ENCODE measurements at regions not wholly inside any gene's neighbourhood (a gene's known extent, or its start where the extent isn't known, plus 50 kb on each side); places are given as distances from the start of the nearest gene placed in this dataset.
"Not testable (repeated sequence)": the region's sequence is repeated elsewhere in the genome, so short reads cannot be mapped to it uniquely, and the experiment has no call there.

GRCh38 chr16:87132361-87133014 is 184.7 kb downstream of the C16orf95 start:
- DNase-seq (ENCODE audit: low spot score), result no peak

- DNase-seq (ENCODE audit: low spot score), result no peak
Measured at GRCh38 chr16:87133112-87133850, 183.9 kb downstream of the C16orf95 start.

DNA sequence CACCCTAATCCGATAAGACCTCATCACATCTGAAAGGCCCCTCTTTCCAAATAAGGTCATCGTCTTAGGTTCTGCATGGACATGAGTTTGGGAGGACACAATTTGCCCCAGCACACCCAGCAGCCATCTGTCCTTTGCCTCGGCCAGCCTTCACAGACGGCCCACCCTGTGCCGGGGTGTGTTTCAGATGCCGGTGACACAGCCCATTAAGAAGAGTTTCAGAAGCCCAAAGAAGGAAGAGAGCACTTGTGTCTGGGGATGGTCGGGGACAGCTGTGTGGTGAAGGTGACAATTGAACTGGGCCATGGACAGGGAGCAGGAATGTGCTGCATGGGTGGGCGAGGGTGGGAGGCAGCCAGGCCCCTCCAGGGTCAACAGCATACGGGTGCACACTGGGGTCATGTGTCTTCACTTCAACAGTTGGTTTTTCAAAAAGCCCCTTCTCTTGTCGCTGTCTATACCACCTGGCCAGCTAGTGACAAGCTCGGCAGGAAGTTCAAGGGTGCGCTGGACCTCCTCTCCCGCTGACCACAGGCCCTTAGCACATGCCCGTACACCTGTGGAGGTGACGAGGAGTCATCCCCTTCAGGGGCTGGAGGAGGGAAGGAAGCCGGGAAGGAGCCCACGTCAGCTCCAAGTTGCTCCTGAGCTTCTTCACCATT is 183.1 kb downstream of the C16orf95 start:
- no peak for DNase-seq (ENCODE audit: low spot score)

DNA sequence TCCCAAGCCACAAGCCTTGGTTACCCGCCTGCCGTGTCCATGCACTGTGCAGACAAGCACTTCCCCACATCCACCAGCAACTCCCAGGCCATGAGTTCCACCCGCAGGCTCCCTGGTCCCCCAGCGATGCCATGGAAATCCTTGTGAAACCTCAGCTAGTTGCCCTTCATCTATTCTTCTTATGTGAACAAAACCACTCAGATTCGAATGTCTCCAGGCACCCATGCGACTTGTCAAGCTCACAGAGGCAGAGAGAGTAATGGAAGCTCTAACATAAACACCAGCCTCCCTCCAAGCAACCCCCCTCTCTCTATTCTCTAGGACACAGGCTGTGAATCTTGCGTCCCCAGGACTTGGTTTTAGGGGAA is 182.6 kb downstream of the C16orf95 start:
- DNase-seq (ENCODE audit: low spot score), result no peak

- DNase-seq (ENCODE audit: low spot score), result no peak
Measured at GRCh38 chr16:87135246-87136030, 181.8 kb downstream of the C16orf95 start.

DNA sequence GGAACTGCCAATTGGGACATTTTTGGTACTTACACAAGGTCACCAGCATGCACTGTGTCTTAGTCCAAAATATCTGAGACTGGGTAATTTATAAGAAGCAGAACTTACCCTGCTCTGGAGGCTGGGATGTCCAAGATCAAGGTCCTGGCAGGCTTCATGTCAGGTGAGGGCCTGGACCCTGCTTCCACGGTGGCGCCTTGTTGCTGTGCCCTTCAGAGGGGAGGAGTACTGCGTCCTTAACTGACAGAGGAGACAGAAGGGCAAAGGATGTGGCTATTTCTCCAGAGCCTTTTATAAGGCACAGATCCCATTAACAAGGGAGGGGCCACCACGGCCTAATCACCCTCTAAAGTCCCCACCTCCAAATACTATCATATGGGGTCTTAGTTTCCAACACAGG is 178.9 kb downstream of the C16orf95 start:
- no peak for DNase-seq (ENCODE audit: low spot score)

- no peak for DNase-seq (ENCODE audit: low spot score)
Measured at GRCh38 chr16:87138738-87139267, 178.4 kb downstream of the C16orf95 start.

DNA sequence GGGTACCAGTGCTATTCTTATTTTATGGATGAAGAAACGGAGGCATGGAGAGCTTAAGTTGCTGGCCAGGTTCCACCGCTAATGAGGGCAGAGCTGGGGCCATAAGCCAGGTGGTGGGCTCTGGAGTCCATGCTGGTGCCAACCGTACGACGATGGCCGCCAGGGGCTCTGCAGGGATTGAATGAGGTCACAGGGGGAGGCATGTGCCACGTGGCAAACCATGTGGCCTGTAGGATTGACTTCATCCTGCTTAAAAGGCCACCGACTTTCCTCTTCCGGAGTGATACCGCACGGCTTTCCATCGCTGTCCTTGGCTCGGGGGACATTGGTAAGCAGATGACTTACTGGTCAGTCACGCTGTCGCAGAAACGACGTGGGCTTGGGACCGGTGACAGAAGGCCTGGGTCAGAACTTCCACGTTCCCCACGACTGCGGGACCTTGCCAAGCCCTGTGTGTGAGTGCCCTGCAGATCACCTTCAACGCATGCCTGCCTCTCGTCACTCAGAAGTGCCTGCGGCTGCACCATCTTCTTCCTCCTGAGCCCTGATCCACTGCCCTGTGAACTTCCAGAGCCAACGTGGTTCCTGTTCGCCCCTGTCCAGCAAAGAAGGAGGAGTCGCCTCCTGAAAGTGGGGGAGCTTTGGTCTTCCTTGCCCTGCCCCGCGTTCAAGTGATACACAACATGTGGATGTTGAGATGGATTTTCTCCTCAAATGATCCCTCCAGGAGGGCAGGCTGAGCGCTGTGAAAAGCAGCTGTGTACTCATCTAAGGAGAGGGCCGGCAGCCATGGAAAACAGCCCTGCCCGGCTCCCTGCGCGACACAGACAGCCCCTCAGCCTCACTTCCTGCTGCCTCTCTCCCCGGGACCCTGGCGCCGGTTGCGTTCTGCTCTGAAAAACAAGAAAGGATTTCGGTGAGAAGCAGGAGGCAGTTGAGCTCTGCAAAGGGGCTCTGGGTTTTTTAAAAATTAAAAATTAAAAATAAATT is 176.7 kb downstream of the C16orf95 start:
- DNase-seq (ENCODE audit: low spot score), result no peak

DNA sequence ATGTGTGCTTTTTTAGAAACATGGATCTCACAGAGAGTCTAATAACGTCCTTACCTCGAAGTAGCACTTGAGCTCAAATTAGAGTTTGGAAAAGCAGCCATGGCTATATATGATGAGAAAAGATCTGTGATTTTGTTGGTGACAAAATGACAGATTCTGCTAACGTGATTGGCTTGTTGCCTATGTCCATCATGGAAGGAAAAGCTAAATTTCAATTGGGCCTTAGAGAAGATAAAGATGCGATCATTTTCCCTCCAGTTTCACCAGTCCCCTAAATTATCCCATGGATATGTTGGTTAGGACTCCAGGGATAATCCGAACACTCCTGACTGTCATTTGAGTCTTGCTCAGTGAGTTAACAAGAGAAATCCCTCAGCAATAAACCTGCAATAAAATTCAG is 175.8 kb downstream of the C16orf95 start:
- DNase-seq (ENCODE audit: low spot score), result no peak

DNA sequence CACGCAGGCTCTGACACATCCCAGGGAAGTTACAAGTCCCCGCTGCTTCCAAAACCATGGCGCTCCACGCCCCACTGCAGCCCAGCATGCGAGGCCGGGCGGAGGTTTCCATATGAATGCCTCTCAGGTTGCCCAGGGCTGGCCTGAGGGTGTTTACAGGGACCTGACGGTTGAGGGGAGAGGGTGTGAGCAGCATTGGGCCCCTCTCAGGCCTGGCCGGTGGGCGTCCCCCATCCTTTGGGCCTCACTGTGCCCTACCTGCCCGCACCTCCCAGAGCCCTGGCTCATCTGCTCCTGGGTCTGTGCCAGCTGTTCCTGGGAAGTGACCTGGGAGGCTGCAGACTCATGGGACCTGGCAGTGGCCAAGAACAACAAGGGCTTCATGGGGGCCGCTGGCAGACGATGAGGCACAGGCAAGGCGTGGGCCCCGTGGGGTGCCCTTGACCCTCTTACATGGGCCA is 173.5 kb downstream of the C16orf95 start:
- DNase-seq (ENCODE audit: low spot score), result no peak

GRCh38 chr16:87144232-87144631 is 173.0 kb downstream of the C16orf95 start:
- DNase-seq (ENCODE audit: low spot score), result no peak

DNA sequence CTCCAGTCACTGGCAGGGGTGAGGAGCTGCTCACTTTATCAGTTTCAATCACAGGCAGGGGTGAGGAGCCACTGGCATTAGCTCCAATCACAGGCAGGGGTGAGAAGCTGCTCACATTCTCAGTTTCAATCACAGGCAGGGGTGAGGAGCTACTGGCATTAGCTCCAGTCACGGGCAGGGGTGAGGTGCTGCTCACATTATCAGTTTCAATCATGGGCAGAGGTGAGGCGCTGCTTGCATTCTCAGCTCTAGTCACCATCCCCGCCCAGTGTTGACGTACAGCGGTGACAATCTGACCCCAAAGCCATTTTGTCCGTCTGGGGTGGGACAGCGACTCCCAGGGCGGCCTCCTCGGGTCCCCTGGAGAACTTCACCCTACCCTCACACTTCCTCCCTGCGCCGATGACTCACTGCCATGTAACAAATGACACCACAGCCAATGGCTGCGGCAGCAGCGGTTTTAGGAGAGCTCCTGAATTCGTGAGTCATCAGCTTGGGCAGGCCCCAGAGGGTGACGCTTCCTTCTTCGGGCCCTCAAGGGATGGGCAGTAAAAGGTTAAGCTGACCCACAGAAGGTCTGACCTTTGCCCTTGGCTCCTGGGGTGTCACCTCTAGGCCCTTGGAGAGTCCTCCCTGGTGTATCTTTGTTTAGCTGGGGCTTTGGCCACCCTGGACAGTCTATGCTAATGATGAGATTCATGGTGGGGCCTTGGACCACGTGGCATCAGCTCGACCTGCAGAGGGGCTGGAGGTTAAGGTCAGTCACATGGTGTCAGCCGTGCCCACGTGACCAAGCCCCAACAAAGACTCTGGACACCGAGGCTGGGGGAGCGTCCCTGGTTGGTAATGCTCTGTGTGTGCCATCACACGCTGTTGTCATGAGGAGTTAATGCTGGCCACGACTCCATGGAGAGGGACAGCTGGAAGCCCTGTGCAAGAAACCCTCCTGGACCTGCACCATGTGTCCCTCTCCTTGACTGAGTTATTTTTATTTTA is 171.7 kb downstream of the C16orf95 start:
- DNase-seq (ENCODE audit: low spot score), result peak; percentile 82

DNA sequence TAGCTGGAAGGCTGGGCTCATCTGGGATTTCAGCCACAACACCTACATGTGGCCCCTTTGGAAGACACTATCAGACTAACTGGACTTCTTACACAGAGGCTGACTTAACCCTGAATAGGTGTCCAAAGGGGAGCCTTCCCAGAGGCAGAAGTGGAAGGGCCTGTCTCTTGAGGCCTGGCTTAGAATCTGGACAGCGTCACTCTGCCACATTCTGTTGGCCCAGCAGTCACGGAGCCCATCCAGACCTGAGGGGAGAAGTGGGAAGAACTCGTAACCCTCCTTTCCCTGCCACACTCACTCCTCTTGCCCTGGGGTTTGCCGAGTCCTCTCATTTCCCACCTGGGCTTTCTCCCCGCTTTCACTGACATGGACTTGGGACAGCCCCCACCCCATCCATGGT is 170.5 kb downstream of the C16orf95 start:
- DNase-seq (ENCODE audit: low spot score), result no peak

- DNase-seq (ENCODE audit: low spot score), result peak; percentile 28
Measured at GRCh38 chr16:87149051-87149450, 168.1 kb downstream of the C16orf95 start.

DNA sequence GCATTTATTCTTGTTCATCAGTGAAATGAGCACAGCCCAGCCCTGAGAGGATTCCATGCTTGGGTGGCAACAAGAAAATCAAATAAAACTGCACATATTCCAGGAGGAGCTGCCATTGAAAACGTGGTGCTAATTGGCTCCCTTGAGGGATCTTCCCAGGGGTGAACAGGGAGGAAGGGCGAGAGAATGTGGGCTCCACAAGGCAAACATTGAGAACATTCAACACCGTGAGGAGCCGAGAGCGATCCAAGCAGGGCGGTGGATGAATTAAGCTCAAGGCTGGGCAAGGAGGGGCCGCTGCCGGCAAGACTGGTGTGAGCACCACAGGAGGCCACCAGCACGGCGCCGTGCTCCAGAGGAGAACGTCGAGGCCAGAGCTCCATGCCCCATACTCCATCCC is 166.9 kb downstream of the C16orf95 start:
- DNase-seq (ENCODE audit: low spot score), result no peak

DNA sequence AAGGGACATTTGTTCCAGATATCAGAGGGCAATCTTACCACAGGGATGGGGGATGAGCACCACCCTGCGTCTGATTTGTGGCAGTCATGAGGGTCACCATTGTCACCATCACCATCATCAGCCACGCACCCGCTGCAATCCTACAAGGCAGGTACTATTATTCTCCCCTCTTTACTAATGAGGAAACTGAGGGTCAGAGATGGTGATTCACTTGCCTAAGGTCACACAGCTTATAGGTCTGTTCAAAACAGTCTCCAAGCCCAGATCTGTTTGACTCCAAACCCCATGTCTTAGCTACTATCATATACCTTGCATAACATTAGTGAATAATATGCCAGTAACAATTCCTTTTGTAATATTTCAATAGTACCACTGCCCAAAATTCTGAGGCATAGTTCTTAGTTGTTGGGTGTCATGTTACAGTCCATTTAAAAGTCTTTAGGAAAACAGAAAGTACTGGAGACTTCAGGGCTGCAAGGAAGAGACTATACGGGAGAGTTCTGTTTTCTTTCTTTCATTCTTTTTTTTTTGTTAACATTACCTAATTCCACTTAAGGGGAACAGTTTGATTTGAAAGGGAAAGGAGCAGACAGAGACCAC is 166.4 kb downstream of the C16orf95 start:
- DNase-seq (ENCODE audit: low spot score), result no peak

DNA sequence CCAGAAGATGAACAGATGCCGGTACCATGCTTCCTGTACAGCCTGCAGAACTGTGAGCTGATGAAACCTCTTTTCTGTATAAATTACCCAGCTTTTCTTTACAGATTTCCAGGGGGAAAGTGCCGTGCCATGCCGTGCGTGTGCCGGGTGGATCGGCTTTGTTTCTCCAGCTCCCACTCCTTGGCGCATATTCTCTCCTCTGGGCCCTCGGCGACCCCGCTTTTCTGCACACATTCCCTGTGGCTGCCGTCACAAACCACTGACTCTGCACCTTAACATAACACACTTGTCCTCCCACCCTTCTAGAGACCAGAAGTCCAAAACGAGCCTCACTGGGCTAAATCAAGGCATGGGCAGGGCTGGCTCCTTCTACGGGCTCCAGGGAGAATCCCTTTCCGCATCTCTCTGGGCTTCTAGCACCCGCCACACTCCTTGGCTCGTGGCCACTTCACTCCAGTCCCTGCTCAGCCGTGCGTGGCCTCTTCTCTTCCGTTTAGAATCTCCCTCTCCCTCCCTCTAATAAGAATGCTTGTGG is 164.9 kb downstream of the C16orf95 start:
- DNase-seq (ENCODE audit: low spot score), result no peak

DNA sequence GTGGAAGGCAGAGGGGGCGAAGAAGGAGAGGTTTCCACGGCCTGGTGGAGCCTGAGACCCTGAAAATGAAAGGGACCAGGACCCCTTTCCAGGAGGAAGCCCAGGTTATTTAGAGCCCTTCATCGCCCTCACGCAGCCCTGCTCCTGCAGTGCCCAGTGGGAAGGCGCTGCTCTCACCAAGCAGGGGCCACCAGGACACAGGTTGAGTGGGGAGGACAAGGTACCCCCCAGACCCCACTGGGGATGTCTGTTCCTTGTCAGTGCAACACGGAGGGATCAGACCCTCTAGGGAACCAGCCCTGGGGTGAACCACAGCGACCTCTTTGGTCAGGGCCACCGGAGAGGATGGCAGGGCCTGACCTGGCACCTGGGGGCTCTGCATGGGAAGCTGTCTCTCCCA is 163.9 kb downstream of the C16orf95 start:
- no peak for DNase-seq (ENCODE audit: low spot score)

GRCh38 chr16:87155315-87155714 is 161.9 kb downstream of the C16orf95 start:
- not testable (repeated sequence) for DNase-seq (ENCODE audit: low spot score)

Data from LoVo (cell line).